GM18505 (cell line): ENCODE measurements at regions not wholly inside any gene's neighbourhood (a gene's known extent, or its start where the extent isn't known, plus 50 kb on each side); places are given as distances from the start of the nearest gene placed in this dataset.

Experiments used
- ATAC-seq: cut with Tn5 transposase; IDR thresholded peaks from one replicate; pipeline ENCODE4 v1.9.1; 2021; ENCODE audit not compliant: unreplicated experiment
- POLR2A ChIP-seq: IDR thresholded peaks from 4 replicates; pipeline ENCODE4 v1.6.1; 2011; ENCODE audit warnings: borderline replicate concordance; ENCODE audit not compliant: insufficient read depth, insufficient read length; ENCODE audit errors: extremely low read depth

GRCh38 chr6:165830761-165831160, 167.7 kb upstream of the PDE10A start:
- ATAC-seq = no peak
- no peak for TF ChIP-seq POLR2A

DNA sequence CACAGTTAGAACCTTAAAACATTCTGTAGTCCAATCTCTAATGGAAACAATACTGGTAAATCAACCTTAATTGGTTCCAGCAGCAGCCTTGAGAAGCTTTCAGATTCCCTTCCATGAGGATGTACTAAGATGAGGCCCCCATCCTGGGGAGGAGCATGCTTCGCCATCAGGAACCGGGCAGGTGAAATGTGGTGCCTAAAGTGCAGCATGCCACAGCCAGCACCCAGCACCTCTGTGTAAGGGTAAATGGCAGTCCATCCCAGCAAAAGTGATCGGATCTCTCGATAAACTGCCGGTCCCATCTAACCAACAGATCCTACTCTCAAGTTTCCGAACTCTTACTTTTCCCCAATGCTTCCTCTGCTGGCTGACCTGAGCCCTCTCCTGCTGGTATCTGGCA, 166.3 kb upstream of the PDE10A start:
- ATAC-seq = no peak
- no peak for TF ChIP-seq POLR2A

DNA sequence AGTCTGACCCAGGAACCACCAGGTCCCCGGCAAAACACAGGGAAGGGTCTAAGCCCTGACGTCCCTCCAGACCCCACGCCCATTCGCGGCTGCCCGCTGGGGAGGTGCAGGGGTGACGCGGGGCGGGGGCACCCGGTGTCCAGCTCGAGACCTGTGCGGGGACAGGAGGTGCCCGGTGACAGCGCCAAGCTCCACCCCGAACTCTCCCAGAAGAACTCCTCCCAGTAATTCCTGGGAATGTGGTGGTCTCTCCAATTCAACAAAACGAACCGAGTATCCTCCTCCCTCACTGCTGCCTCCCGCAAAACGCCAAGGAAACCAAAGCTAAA, 164.1 kb upstream of the PDE10A start:
- no peak for TF ChIP-seq POLR2A
- ATAC-seq = no peak

DNA sequence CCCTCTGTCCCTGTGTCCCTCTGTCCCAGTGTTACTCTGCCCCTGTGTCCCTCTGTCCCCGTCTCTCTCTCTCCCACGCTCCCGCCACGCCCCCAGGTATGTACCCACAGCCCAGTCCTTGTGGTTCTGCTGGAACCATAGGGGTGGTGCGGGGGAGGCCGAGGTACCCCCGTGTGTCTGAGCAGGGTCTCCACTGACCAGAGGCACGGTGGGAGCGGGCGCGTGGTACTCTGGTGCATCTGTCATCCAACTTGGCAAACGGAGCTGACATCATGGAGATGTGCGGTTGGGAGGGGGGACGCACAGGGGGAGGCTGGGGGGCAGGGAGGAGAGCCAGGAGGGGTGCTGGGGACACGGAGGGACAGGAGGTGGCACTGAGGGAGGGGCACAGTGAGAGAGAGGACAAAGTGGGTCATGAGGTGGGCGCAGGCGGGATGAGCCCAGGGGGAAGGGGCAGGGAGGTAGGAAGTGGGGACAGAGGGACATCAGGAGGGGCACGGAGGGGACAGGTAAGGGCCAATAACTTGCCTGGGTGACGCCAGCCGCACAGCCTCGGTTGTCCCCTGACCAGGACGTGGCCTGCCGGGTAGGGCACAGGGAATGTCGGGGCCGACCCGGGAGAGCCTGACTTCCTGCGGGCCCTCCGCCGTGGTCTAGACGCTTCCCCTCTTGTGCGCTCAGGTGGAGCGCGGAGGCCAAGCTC, 163.6 kb upstream of the PDE10A start:
- ATAC-seq = no peak
- no peak for TF ChIP-seq POLR2A

DNA sequence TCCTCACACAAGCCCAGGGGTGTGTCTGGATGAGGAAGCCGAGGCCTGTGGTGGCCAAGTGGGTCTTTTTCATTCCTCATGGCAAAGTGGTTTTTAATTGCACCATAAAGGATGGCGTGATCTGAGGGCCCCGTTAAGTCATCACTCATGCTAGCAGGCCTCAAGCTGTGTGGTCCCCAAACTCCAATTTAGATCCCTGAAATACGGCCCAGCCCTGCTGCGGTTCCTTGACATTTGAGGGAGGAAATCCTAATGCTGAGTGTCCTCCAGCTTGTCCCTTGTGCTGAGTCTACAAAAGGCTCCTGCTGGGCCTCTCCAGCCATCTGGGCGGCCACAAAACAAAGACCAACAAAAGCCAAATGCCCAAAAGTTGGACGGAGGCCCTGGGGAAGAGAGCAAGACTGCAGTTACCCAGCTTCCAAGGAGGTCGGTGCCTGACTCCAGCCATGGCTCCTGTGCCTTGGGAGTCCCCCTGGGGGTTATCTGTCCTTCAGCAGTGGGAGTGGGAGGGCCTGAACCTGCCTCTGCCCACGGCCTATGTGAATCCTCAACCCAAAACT, 162.3 kb upstream of the PDE10A start:
- no peak for ATAC-seq
- TF ChIP-seq POLR2A = no peak

DNA sequence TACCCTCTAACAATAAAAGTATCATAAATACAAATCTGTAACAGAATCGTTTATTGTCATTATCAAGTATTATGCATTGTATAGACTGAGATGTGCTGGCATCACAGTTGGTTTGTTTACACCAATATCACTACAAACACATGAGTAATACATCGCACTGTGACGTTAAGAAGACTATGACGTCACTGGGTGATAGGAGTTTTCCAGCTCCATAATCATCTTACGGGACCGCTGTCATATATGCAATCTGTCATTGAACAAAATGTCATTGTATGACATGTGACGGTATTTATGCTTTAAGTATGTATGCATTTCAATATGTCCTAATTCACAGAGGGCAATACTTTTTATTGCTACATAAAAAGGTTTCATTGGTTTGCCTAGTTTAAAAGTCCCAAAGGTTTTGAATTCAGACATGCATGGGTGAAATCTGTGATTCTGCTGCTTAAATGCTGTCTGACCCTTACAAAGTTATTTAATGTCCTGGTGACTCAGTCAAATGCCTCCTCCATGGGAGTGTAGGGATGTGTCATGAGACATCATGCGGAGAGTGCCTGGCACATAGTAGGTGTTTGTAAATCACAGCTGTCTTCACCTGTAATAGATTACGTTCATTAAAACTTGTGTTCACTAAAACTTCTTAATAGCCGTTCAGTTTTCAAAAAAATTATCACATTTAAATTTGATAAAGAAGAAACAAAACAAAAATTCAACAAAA, 160.7 kb upstream of the PDE10A start:
- ATAC-seq = no peak
- TF ChIP-seq POLR2A = no peak

DNA sequence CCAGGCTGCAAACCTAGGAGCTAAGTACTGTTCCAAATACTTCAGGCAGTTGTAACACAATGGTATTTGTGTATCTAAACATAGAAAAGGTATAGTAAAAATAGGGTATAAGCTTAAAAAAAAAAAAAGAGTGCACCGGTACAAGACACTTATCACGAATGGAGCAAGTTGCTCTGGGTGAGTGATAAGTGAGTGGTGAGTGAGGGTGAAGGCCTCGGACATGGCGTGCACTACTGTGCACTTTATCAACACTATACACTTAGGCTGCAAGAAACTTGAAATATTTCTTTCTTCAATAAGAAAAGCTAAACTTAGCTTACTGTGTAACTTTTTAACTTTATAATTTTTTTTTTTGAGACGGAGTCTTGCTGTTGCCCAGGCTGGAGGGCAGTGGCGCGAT, 159.5 kb upstream of the PDE10A start:
- no peak for ATAC-seq
- TF ChIP-seq POLR2A = no peak

DNA sequence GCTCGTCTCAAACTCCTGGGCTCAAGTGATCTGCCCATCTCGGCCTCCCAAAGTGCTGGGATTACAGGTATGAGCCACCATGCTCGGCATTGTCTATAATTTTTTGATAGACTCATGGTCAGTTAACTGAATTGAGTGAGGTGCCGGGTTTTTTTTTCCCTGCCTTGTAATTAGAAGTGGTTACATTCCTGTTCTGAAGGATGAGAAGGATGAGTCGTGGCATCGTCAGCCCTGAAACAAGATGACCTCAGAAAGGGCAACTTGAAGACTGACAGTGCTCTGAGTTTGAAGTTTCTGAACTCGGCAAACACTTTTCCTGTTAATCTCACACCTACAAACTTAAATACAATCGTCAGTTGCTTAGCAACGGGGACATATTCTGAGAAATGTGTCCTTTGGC, 158.7 kb upstream of the PDE10A start:
- TF ChIP-seq POLR2A = no peak
- ATAC-seq = no peak

DNA sequence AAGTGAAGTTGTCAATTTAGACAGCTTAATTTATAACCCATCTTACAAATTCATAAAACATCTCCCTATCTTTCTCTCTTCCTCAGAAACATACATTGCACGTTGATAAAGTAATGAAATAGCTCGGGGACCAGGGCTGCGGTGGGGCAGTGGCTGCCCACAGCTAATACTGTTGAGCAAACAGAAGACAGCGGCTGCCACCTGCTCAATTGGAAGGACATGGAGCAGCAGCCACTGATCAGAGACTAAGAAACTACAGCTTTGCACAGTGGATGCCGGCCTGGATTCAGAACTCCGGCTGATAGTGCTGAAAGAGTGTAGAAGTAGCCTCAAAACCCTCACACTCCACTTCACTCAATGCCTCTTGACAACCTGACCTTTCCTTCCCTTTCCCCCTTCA, 157.9 kb upstream of the PDE10A start:
- TF ChIP-seq POLR2A = no peak
- no peak for ATAC-seq

DNA sequence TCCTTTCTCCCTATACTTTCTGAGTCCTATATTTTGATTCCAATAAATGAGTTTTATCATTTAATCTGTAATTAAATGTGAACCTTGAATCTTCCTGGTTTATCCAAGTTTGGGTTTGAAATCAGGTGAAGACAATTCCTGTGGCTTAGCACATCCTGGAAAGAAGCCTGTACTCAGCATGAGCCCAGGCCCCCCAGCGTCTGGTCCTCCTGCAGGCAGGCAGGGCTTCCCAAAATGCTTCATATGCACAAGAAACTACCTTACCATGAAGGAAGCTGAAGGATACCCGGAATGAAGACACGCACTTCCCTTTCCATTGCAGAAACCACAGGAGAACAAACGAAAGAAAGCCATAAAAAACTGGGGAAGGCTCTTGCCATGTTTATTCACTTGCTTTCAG, 157.4 kb upstream of the PDE10A start:
- TF ChIP-seq POLR2A = no peak
- no peak for ATAC-seq

- no peak for TF ChIP-seq POLR2A
- ATAC-seq = no peak
Measured at GRCh38 chr6:165819394-165819793, 156.4 kb upstream of the PDE10A start.

DNA sequence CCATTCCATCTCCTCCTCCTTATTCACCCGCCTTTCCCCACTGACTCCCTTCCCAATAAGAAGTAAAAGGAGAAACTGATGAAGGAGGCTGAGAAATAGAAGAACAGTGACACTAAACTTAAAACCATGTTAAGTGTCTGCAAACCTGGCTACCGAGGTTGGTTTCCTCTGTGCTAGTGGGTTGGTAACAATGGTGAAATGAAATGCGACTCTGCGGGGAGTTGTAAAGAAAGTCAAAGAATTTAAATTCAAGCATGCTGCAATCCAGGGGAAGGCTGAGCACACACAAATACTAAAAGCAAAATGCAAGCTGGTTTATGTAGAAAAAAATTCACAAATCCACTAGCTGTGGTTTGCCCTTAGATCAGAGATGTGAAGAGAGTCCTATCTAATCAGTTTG, 155.2 kb upstream of the PDE10A start:
- no peak for TF ChIP-seq POLR2A
- no peak for ATAC-seq

GRCh38 chr6:165817771-165818170, 154.7 kb upstream of the PDE10A start:
- TF ChIP-seq POLR2A = no peak
- no peak for ATAC-seq

DNA sequence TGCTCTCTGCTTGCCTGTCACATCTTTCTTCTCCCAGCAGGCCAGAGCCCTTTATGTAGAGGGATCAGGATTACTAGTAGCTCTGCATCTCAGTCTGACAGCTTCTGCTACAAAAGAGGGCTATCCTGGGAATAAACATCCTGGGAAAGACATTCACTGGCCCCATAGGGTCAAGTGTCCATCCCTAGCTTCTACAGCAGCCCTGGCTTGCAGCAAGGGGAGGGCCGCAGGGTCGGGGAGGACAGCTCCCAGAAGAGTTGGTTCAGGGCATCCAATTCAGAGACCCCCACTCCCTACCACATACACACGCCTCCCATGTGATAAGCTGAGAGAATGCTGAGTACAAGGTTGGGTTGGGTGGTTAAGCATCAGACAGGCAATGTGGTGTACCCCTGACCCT, 154.1 kb upstream of the PDE10A start:
- no peak for TF ChIP-seq POLR2A
- ATAC-seq = no peak

DNA sequence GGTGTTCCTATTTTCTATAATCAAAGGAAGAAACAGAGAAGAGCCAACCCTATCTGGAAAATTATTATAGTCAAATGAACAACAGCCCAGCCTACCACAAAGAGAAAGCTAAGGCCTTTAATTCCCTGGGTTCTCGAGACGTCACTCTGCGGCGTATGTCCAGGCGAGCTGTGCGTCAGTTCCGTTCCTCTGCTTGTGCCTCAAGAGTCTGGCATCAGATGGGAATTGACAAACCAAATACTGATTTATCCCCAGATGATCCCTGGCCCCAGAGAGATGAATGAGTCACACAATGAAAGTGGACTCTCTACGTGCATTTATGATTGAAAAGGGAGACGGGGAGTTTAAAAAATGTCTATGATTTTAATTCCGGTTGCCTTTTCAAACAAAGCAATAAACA, 151.6 kb upstream of the PDE10A start:
- no peak for TF ChIP-seq POLR2A
- ATAC-seq = no peak

DNA sequence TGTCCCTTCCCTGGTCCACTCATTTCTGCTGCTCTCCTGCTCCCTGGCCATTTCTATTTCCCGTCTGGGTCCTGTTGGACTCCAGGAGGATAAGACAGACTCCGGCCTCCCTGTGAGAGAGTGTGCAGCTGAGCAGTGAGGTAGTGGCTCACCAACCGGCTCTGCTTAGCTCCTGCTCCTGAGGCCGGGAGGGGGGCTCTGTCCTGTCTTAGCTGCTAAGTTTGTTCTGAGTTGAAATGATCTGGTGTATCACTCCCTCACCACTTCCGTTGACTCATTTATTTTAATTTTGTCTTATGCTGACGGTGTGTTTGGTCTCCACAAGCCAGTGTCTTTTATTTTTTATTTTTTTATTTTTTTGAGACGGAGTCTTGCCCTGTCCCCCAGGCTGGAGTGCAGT, 148.5 kb upstream of the PDE10A start:
- no peak for ATAC-seq
- TF ChIP-seq POLR2A = no peak
